ENCODE measurements at regions not wholly inside any gene's neighbourhood (a gene's known extent, or its start where the extent isn't known, plus 50 kb on each side); places are given as distances from the start of the nearest gene placed in this dataset.

DNA sequence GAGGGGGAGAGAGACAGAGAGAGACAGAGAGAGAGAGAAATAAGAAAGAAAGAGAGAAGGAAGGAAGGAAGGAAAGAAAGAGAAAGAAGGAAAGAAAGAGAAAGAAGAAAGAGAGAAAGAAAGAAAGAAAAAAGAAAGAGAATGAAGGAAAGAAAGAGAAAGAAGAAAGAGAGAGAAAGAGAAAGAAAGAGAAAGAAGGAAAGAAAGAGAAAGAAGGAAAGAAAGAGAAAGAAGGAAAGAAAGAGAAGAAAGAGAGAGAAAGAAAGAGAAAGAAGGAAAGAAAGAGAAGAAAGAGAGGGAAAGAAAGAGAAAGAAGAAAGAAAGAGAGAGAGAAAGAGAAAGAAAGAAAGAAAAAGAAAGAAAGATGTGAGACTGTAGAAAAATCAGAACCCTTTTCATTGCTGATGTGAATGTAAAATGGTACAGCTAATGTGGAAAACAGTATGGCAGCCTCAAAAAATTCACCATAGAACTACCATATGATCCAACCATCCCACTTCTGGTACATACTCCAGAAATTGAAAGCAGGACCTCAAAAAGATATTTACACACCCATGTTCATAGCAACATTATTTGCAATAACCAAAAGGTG lies 203.4 kb upstream of the POU3F3 start:
- ATAC-seq: no peak

DNA sequence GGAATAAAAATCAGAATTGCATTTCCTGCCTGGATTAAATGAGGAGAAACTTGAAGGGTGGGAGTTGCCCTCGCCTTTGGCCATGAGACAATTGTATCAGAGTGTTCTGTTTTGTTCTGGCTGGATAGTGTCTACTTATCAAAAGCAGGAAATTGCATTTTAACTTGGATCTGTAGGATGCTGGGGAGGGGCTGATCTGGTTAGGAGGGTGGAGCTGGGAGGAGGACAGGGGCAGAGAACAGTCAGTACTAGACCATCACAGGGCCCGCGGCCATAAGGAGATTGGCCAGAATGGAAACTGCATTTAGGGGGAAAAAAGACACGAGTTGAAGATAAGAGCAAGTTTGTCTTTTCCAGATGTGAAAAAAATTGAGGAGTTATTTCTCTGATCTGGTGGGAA lies 199.1 kb upstream of the POU3F3 start:
- no peak for ATAC-seq

DNA sequence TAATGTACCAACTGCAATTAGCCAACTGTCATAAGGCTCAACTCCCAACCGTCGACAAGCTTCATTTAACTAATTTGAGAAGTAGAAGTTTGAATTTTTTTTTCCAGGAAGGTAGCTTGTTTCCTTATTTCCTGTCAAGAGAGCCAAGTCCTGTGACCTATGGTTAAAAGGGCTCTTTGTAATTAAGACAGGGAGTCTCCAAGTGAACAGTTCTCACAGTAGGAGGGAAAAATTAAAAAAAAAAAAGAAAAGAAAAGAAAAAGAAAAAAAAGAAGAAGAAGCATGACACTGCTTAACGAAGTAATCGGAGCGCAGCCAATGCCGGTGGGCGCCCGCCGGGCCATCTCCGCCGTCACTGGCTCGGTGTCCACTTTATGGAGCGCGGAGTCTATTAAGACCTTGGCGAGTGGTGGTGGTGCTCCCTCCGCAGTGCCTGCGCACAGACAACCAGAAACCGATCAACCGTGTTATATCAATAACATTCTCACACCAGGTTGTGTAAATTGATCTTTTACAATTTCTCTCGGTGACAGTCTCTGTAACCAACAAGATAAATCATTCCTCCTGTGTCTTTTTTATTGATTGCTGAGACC lies 197.2 kb upstream of the POU3F3 start:
- no peak for ATAC-seq

DNA sequence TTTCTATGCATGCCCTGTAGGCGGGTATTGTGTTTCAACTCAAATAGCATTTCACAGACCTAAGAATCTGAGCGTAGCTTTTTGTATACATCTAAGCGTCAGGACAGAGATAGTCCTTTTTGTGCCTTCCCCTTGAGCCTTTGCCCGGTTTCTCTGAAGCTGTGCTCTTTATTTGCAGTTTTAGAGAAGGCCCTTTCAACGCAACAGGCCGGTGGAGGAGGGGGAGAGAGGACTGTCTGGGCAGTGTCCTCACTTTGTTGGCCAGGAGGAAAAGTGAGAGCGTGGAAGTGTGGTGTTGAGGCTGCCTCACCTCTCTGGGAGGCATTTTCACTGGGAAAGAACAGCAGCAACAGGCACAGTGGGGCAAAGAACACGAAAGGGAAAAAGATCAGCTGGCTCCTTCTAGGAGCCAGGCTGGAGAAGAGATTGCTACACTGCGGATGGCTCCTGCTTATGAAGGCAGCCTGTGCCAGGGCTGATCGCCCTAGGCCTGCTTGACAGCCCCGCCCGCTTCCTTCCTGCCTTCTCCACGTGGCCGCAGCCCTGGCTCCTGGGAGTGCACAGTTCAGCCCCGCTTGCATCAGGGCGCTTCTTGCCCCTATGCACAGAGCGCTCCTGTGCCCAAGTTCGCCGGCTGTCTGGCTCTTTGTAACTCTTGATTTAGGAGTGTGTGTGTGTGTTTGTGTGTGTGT lies 195.6 kb upstream of the POU3F3 start:
- no peak for ATAC-seq

DNA sequence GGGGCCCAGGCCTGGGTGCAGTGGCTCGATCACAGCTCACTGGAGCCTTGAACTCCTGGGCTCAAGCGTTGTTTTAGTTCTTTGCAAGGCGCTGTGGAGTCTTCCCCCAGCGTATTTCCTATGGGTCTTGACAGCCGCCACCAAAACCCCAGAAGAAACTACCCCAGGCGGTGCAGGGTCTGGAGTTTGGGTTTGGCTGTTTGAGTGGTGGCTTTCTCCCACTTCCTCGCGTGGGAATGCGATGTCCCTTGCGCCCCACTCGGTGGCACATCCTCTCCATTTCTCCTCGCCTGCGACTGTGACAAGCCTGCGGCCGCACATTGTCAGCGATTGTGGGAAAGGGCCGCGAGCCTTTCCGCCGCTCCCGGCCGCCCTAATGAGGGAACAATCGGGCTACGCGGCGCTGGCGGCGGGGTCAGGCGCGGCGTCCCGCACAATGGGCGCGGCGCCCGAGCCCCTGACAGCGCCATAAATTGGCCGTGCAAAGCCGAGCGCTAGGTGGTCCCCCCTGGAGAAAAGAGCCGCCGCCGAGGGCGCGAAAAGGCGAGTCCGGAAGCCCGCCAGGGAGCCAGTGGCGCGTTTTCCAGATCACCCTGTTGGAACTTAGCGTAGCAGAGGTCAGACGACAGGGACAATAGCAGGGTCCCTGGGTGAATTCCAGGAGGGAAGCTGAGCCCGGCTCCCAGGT lies 194.9 kb upstream of the POU3F3 start:
- no peak for ATAC-seq

DNA sequence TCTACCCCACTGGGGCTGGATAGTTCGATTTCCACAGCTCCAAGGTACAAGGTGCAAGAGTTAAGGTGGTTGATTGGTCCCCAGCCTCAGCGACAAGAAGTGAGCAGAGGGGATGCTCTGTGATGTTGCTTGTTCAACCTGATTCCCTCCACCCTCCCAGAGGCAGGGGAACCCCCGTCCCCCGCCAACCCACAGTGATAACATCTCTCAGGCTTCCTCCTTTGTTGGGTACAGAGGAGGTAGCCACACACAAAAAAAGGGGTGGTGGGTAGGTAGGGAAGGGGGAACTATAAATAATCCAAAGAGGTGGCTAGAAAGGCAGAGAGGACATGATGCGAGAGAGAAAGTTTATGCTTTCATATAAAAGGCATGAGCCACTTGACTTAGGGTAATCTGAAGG lies 192.9 kb upstream of the POU3F3 start:
- ATAC-seq: no peak

DNA sequence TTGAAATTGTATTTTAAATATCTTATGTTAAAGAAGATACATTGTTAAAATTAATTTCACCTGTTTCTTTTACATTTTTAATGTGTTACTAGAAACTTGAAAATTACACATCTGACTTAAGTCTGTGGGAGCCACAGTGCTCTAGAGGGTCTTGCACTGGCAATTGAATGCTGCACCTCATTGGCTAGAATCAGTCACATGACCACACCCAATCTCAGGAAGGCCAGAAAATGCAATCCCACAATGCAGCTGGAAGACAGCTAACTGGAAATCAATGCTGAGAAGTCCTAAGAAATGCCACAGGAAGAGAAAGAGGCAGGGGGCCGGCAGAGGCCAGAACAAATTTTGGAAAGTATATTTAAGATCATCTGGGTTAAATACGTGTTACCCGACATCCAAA lies 189.2 kb upstream of the POU3F3 start:
- no peak for ATAC-seq

DNA sequence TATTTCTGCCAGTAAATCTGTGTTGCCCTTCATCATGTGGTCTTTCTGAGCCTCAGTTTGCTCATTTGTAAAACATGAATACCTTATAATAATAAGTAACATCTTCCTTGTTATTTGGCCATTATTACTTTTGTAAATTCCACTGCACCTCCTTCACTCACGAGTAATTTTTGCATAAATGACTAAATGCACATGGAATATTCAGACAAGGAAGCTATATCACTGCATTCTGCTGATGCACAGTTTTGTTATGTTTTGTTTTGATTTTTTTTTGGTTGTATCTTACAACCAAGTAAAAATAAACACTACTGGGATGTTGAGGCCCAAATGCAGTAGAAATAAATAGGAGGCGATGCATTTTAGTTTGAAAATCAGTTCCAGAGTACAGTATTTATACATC lies 185.3 kb upstream of the POU3F3 start:
- no peak for ATAC-seq

DNA sequence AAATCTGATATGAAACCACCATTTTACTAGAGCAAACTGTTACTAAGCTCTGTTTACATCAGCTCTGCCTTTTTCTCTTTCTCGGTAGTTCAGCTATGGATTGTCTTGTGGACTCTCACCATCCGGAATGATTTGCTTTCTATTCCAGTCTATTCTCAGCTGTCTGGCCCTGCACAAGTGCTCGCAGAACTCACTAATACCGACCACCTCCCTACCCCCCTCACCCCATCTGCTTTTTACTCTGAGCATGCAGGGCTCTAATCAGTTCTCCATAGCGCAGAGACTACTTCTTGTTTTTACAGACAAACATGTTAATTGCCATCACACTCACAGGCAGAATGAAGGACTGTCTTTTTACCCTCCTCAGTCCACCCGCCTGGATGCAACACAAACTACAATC lies 180.7 kb upstream of the POU3F3 start:
- no peak for ATAC-seq

DNA sequence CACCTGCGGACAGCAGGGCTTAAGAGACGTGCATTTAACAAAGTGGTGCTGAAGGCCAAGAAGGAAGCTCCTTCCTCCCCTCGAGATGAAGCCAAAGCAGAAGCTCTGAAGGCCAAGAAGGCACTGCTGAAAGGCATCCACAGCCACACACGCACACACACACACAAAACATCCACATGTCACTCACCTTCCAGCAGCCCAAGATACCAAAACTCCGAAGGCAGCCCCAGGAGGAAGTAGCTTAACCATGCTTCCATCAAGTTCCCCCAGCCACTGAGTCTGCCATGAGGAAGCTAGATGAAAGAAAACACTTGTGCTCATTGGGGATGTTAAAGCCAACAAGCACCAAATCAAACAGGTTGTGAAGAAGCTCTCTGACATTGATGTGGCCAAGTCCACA lies 175.7 kb upstream of the POU3F3 start:
- no peak for ATAC-seq

DNA sequence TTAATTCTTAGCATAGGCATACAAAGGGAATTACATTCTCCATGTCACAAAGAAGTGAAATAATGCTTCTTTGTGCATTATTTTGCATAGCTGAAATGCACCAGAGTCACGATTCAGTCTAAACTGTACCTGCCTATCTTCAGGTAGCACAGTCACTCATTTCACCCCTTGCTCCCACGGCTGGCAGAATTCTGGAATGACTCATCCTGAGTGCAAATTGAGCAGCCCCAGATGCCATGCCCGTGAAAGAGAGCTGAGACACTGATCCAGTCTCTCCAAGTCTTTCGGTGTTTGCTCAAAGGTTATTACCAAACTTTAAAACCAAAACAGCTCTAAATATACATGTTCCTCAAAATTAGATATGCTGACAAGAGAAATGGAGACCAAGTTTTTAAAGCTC lies 168.3 kb upstream of the POU3F3 start:
- no peak for ATAC-seq

DNA sequence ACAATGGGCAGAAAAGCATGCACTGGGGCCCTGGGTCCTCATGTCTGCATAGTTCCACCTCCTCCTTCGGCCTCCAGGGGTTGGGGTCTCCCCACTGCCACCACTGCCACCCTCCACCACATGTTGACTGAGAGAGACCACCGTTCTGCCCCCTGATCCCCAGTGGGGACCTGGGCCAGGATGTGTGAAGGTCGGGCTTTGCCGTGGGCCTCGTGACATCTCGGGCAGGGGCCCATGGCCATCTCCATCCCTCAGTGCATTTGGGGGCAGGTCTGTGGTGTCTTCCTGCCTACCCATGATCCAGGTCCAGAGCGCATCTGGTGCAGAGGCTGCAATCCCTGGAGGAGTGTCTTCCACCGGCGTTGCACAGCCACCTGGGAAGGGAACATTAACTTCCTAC lies 166.8 kb upstream of the POU3F3 start:
- ATAC-seq: no peak

DNA sequence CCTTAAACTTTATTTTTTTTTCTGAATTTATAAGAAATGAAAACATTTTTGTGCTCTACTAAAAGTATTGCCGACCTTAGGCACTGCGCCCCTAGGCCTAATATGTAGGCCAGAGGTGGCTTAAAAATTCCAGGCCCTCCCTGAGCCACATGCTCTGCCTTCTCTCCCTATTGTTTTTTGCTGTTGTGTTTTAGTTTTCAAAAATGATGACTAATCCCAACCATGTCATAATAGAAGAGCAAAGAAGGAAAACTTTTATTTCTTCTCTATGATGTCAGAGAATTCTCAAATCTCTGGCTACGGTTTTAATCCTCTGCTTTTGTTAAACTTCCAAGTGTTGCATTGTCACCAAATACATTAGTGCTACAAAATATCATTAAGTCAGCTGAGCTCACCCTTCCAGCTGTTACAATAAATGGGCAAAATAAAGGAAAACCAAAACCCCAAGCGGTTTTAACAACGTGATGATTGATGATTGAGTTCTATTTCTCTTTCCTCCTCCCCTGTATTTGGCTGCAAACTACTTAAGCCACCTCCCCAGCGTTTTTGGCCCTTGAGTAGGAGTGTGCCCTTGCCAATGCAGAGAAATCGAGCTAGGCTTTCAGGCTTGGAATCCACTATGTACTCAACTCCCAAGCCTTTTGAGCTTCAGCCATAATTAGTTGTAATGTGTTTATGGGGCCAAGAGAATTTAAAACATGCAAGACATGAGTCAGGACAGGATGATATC lies 163.5 kb upstream of the POU3F3 start:
- ATAC-seq: no peak

DNA sequence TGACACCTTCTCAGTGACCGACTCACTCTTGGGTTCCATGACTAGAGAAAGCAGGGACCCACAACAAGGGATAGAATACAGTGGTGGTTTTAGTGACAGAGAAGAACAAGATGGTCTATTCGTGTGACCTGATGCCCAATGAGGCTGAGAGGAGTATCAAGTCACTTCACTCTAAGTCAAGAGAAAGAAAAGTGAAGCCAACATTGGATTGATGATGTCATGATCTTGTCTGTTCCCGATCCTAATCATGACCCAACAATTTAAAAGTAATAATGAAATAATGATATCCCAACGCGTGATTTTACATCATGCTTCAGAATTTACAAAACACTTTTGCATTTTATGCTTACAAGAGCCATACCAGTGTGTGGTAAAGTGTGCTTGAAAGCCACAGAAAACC lies 155.6 kb upstream of the POU3F3 start:
- ATAC-seq: no peak

DNA sequence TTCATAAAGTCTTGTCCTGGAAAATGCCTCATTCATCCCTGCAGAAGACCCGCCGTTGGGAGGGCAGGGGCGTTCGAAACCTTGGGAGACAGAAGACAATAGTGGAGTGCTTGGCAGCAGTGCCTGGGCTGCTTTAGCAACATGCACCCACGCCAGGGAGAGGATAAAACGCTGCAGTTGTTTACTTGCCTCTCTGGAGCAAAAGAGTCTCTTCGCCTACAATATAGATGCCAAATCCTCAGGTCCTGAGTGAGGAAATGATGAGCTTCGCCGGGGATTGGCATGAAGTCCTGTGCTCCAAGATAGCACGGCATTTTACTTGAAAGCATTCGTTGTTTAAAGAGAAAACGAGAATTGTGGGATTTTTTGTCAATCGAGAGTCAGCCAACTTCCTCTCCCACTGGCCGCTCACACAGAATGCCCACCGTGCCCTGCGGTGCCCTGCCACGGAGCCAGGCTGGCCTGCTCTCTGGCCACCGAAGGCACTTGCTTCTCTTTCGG lies 152.5 kb upstream of the POU3F3 start:
- no peak for ATAC-seq

DNA sequence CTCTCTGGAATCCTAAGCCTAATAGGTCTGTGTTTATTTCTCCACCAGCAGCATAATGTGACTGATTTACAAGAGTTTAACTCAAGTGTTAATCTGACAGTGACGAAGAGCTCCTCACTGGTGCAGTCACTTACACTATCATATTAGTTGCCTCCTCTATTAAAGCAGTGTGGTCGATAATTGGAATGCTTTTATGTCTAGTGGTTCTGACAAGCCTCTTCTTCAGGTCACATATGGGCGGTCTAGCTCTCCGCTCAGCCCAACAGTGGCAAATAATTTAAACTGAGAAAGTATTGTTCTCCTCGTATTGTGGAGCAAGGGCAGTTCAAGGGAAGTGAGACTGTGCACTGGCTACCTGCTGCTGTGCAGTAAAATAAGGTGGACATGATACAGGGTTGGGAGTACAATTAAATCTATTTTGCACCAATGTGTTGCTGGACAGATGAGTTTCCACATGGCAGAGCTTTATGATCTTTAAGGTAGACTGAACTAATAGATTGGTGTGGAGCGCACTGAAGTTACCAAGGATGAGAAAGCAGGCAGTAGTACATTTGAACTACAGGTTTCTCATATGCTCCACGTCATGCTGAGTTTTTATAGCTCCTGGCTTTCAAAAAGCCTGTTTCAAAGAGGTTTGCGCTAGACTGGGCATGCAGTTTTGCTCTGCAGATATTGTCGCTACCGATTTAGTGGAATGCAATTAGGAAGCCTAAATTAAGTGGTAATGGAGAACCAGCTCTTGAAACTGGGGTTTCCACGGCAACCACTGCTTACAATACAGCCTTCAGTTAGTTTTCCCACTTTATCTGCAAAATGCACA lies 151.7 kb upstream of the POU3F3 start:
- no peak for ATAC-seq

DNA sequence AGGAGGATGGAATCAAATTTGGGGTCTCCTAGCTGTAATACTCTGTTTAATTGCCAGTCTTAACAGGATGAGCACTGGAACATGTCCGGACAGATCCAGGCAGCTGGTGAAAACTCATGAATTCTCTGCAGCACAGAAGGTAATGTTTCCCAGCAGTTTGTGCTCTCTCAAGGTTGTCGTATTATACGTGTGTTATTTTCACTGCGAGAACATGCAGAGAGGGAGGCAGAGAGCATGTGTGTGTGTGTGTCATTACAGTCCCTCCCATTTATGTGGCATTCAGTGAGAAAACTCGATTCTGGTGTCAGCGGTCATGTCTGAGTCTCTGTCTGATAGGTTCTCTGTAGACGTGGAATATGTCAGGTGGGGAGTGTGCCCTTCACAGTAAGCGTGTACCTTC lies 150.2 kb upstream of the POU3F3 start:
- ATAC-seq: no peak

DNA sequence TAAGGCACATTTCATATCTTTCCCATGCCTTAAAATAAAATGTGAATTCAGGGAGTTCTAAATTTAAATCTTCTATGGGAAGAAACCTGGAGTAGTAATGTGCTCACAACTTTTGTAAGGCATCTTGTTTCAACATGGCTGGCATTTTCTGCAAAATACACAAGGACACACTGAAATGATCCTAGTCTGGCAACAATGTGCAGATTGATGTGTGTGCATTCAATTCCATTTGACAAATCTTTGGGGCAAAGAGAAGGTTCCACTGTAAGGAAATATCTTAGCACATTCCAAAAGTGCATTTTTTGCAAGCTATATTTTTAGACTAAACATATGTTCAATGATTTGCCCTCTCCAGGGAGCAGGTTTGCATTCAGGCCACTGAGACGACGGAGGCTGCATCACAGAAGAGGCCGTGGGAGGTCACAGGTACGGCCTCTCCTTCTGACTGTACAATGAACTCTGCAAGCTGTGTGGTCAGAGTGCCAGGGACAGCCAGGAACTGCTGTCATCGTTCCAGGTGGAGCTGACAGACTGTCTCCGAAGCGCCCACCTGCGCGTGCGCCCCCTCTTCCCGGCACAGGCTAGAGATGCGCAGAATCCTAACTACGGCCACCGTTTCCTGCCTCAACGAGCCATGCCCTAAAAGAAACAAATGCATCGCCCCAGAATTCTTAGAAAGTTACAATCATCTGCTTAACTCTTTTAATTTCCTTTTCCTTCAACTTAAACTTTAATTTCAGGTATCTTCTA lies 149.2 kb upstream of the POU3F3 start:
- no peak for ATAC-seq

DNA sequence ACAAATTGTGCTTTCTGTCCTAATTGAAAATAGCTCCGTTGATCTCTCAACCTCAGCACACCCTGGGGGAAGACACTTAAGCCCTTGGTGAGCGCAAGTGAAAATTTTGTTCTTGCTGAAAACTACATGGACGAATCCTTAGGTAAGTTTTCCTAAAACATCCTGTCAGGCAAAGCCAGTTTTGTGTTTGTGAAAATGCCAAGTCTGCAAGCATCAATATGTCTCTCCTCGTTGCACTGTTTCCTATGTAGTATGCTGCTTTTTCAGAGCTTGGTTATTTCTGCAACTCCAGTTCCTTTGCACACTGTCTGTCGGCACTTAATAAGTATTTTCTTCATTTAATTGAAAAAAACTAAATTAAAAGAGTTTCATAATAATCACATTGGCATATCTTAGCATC lies 146.9 kb upstream of the POU3F3 start:
- no peak for ATAC-seq

DNA sequence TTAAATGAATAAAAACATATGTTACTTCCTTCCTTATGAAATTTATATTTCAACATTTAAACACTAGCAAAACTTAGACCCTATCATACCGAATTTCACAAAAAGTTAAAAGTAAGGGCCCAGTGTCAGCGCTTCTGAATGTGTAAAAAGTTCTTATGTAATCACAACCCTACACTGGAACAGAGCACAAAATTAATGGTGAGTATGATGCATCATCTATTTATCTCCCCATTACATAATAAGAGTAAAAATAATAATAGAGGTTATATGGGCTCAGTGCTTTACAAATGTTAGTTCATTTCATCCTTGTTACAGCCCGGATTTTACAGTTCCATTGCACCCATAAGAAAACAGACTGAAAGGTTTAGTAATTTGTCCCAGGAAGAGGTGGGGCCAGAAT lies 144.9 kb upstream of the POU3F3 start:
- no peak for ATAC-seq

DNA sequence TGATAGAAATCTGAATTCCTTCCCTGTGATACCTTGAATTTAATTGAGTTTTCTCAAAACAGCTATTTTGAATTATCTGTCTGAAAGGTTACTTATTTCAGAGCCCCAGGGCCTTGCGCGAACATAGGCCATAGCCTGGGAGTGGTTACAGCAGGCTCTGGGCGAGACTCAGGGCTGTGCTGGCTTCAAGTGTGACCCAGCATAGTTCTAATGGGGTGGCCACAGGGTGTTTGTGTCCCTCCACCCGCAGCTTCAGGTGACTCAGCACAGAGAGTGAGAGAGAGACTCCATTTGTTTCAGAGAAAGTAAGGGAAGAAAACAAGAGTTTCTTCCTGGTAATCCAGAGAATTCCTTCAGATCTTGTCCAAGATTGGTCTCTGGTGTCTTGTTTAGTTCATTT lies 137.9 kb upstream of the POU3F3 start:
- ATAC-seq: no peak
